Brain pericyte (primary cell): ENCODE measurements at regions not wholly inside any gene's neighbourhood (a gene's known extent, or its start where the extent isn't known, plus 50 kb on each side); places are given as distances from the start of the nearest gene placed in this dataset.

Experiments
- DNase-seq: peaks from one replicate; pipeline ENCODE4 v3.0.0-alpha.2; 2012; ENCODE audit warnings: low read depth, low spot score

DNA sequence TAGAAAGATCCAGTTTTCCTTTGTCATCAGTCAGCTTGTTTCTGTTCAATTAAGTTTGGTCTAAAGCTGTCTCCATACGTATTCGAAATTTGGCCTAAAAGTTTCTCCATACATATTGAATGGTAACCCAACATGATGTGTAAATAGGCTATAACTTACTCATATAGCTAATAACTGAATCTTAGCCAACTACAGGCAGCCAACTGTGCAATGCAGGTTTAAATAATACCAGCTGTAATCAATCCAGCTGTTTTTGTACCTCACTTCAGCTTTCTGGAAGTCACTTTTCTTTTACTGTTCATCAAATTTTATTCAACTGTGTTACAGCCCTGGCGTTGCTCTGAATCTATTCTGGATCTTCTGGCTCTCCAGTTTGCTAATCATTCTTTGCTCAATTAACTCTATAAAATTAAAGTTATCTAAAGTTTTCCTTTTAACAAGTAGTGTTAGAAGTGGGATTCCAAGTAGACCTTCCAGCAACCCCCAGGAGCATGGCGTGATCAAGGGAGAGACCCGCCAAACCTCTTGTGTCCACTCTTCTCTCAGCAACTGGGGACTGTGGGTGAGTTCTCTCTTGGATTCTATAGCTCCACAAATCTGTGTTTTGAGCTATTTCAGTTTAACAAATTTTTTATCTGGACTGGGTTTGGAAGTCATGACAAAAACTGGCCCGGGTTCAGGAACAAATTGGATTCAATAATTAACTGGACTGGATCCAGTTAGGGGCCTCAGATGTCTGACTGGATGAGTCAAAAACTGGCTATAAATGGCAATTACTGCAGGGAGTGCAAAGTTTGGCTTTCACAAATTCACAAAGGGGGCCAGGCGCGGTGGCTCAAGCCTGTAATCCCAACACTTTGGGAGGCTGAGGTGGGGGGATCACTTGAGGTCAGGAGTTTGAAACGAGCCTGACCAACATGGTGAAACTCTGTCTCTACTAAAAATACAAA is 329.7 kb upstream of the ST6GAL2 start:
- DNase-seq: no peak

GRCh38 chr2:107218208-107218607 is 332.2 kb upstream of the ST6GAL2 start:
- no peak for DNase-seq

- DNase-seq: no peak
These were observed 336.5 kb upstream of the ST6GAL2 start for GRCh38 chr2:107222466-107222865.

- no peak for DNase-seq
These were observed 349.7 kb upstream of the ST6GAL2 start for GRCh38 chr2:107235491-107236254.

DNA sequence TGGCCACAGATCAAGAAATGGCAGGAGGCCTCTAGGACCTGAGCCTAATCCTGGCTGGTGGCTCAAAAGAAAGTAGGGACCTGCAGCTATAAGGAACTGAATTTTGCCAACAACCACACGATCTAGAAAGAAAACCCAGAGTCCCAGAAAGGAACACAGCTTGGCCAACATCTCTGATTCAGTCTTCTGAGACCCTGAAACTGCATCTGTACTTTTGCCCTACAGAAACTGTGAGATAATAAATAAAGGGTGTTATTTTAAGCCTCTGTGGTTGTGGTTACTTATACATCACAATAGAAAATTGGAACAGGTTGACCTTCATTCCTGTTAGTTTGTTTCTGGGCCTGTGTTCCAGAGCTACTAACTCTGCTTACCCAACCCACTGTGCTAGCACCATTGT is 356.8 kb upstream of the ST6GAL2 start:
- no peak for DNase-seq

GRCh38 chr2:107248932-107249331 is 363.0 kb upstream of the ST6GAL2 start:
- DNase-seq: no peak

- no peak for DNase-seq
These were observed 369.8 kb upstream of the ST6GAL2 start for GRCh38 chr2:107255744-107256143.

- no peak for DNase-seq
These were observed 372.8 kb upstream of the ST6GAL2 start for GRCh38 chr2:107258531-107259407.

GRCh38 chr2:107259408-107260195 is 373.6 kb upstream of the ST6GAL2 start:
- no peak for DNase-seq

DNA sequence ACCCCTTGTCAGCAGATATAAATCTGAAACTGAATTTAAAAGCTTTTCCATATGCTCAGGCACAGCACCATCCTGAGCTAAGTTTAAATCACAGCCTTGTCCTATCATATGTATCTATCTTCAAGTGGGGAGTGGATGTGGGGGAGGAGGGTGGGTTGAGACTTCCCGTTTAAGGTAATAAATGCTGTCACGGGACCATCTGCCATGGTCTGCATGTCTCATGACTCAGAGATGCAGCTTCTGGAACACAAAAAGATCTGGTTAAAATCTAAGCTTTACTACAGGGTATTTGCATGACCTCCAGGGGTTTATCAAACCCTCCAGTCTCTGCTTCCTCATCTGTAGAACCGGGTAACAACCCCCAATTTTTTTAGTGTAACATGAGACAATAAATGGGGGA is 377.7 kb upstream of the ST6GAL2 start:
- no peak for DNase-seq

- no peak for DNase-seq
These were observed 378.2 kb upstream of the ST6GAL2 start for GRCh38 chr2:107264184-107264583.

DNA sequence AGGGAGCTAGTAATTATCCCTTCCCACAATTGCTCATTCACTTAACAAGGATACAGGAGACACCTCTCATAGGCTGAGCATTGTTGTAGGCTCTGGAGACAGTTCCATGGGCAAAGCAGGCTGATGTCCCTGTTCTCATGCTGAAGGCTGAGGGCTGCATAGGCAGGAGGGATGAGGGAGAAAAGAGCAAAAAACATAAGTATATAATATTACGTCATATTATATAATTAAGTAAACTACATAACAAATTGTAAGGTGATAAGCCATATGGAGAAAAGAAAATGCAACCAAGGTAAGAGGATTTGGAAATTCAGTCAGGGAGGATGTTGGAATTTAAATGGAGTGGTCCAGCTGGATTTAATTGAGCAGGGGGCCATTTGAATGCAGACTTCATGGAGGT is 380.6 kb upstream of the ST6GAL2 start:
- DNase-seq: no peak

DNA sequence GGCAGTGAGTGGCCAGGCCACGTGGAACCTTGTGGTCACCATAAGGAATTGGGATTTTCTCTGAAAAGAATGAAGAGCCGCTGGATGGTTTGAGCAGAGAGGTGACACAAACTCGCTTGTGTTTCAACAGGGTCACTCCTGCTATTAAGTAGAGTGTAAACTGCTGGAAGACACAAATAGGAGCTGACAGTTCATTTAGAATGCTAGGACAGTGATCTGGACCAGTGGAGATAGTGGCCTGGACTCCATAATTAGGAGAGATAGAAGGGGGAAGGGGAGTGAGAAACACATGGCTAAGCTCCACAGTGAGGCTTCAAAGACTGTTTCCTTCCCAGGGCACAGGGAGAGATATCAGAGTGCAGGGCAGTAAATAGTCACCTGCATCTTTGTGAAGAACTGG is 381.1 kb upstream of the ST6GAL2 start:
- DNase-seq: no peak

- DNase-seq: no peak
These were observed 390.1 kb upstream of the ST6GAL2 start for GRCh38 chr2:107276034-107276433.

GRCh38 chr2:107278672-107279071 is 392.7 kb upstream of the ST6GAL2 start:
- no peak for DNase-seq

- DNase-seq: no peak
These were observed 395.7 kb upstream of the ST6GAL2 start for GRCh38 chr2:107281637-107282036.

DNA sequence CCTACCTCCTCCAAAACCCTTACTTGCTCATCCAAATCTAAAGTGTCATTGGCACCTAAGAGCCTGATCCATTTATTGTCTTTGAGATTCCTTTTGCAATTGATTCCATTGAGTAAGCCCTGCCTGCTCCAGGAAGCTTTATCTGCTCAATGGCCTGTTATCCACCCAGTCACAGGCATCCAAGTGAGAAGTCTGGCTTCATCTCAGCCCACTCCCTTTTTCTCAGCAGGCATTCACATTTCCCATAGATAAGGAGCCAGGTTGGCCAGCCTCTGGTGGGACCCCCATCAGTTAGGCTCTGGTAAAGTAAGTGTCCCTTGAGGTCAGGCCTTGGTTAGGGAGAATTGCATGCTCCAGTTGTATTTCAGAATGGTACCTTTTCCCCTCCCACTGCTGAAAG is 396.2 kb upstream of the ST6GAL2 start:
- DNase-seq: no peak

GRCh38 chr2:107285621-107286299 is 399.8 kb upstream of the ST6GAL2 start:
- DNase-seq: no peak

GRCh38 chr2:107290041-107290440 is 404.1 kb upstream of the ST6GAL2 start:
- no peak for DNase-seq

DNA sequence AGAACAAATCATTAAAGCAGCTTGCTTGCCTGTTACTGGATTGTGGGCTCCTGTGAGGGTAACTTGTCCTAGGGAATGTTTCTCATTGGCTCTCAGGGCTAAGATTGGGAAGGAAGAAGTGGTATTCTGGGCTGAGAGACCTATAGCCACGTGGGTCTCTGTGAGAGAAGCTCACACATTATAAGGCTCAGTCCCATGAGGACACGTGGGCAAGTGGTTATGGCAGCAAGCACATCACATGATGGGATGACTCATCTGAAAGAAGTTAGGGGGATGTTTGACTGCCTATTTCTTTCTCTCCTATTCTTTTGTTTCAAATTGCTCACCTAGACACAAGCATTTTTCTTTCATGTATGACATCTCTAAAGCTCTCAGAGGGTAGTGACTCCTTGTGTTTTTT is 418.0 kb upstream of the ST6GAL2 start:
- no peak for DNase-seq
